ENCODE measurements at regions not wholly inside any gene's neighbourhood (a gene's known extent, or its start where the extent isn't known, plus 50 kb on each side); places are given as distances from the start of the nearest gene placed in this dataset.

GRCh38 chr10:105398202-105398601 lies 757.1 kb downstream of the SORCS3 start:
- Histone ChIP-seq H3K27ac (no peak overlapping the region), H3K4me2 (no peak overlapping the region), H3K9me3 (replicated peaks in 1 of 11) (no peaks in the 10 kb centered on the region), H3K36me3 (no peaks in the 10 kb centered on the region), H3K27me3 (no peaks in the 10 kb centered on the region), H3K4me1 (peaks cover 0 to 9% (median 4%) of the 10 kb centered on the region in 10 experiments; a peak in 10 of 20 replicates), H3K4me3 (no peak overlapping the region), H3K9ac (no peak overlapping the region), H4K20me1 (no peaks in the 10 kb centered on the region)
- no peak for TF ChIP-seq Cebpa-rat (IDR thresholded peaks at IDR 0.05)

GRCh38 chr10:105391670-105392351 lies 750.7 kb downstream of the SORCS3 start:
- Histone ChIP-seq H4K20me1 (no peaks in the 10 kb centered on the region), H3K9me3 (replicated peaks in 1 of 11) (no peaks in the 10 kb centered on the region), H3K27ac (no peak overlapping the region), H3K27me3 (no peaks in the 10 kb centered on the region), H3K4me2 (no peak overlapping the region), H3K4me3 (no peak overlapping the region), H3K4me1 (no peaks in the 10 kb centered on the region), H3K9ac (no peak overlapping the region), H3K36me3 (no peaks in the 10 kb centered on the region)
- TF ChIP-seq Cebpa-rat (IDR thresholded peaks at IDR 0.05): no peak

GRCh38 chr10:105387971-105388370 lies 746.9 kb downstream of the SORCS3 start:
- Histone ChIP-seq H3K36me3 (no peaks in the 10 kb centered on the region), H3K27ac (no peak overlapping the region), H3K4me2 (no peak overlapping the region), H3K27me3 (no peaks in the 10 kb centered on the region), H3K4me3 (no peak overlapping the region), H4K20me1 (no peaks in the 10 kb centered on the region), H3K9me3 (replicated peaks in 1 of 11) (no peaks in the 10 kb centered on the region), H3K9ac (no peak overlapping the region), H3K4me1 (no peaks in the 10 kb centered on the region)
- TF ChIP-seq Cebpa-rat (IDR thresholded peaks at IDR 0.05): no peak

GRCh38 chr10:105383978-105384377 lies 742.9 kb downstream of the SORCS3 start:
- no peak for TF ChIP-seq Cebpa-rat (IDR thresholded peaks at IDR 0.05)
- no peaks in the 10 kb centered on the region for H4K20me1 ChIP-seq
- H3K27me3 ChIP-seq: no peaks in the 10 kb centered on the region
- H3K9me3 ChIP-seq (replicated peaks in 1 of 11): no peaks in the 10 kb centered on the region
- no peak overlapping the region for H3K4me2 ChIP-seq
- no peak overlapping the region for H3K9ac ChIP-seq
- H3K36me3 ChIP-seq: no peaks in the 10 kb centered on the region
- H3K4me1 ChIP-seq: no peaks in the 10 kb centered on the region
- no peak overlapping the region for H3K27ac ChIP-seq
- H3K4me3 ChIP-seq: no peak overlapping the region

- no peak overlapping the region for H3K27ac ChIP-seq
- no peak overlapping the region for H3K9ac ChIP-seq
- H3K4me1 ChIP-seq: no peaks in the 10 kb centered on the region
- TF ChIP-seq Cebpa-rat (IDR thresholded peaks at IDR 0.05): no peak
- no peaks in the 10 kb centered on the region for H4K20me1 ChIP-seq
- H3K27me3 ChIP-seq: no peaks in the 10 kb centered on the region
- H3K4me3 ChIP-seq: no peak overlapping the region
- no peaks in the 10 kb centered on the region for H3K36me3 ChIP-seq
- H3K4me2 ChIP-seq: no peak overlapping the region
- no peaks in the 10 kb centered on the region; a peak in 1 of 22 replicates for H3K9me3 ChIP-seq (replicated peaks in 1 of 11)
Measured at GRCh38 chr10:105370692-105371091, 729.6 kb downstream of the SORCS3 start.

- no peaks in the 10 kb centered on the region for H3K27me3 ChIP-seq
- TF ChIP-seq Cebpa-rat (IDR thresholded peaks at IDR 0.05): no peak
- H4K20me1 ChIP-seq: no peaks in the 10 kb centered on the region
- no peak overlapping the region for H3K4me2 ChIP-seq
- H3K27ac ChIP-seq: no peak overlapping the region
- H3K9ac ChIP-seq: no peak overlapping the region
- H3K9me3 ChIP-seq (replicated peaks in 1 of 11): peaks cover 0 to 5% (median 0%) of the 10 kb centered on the region in 11 experiments; a peak in 3 of 22 replicates
- H3K4me3 ChIP-seq: no peak overlapping the region
- no peaks in the 10 kb centered on the region for H3K36me3 ChIP-seq
- H3K4me1 ChIP-seq: no peaks in the 10 kb centered on the region
Measured at GRCh38 chr10:105359708-105360107, 718.6 kb downstream of the SORCS3 start.

GRCh38 chr10:105358911-105359310 lies 717.8 kb downstream of the SORCS3 start:
- H3K9ac ChIP-seq: no peak overlapping the region
- H3K36me3 ChIP-seq: no peaks in the 10 kb centered on the region
- H3K27me3 ChIP-seq: no peaks in the 10 kb centered on the region
- H3K4me3 ChIP-seq: no peak overlapping the region
- no peaks in the 10 kb centered on the region for H4K20me1 ChIP-seq
- no peak overlapping the region for H3K27ac ChIP-seq
- no peak for TF ChIP-seq Cebpa-rat (IDR thresholded peaks at IDR 0.05)
- no peaks in the 10 kb centered on the region for H3K4me1 ChIP-seq
- no peak overlapping the region for H3K4me2 ChIP-seq
- peaks cover 0 to 5% (median 0%) of the 10 kb centered on the region in 11 experiments; a peak in 3 of 22 replicates for H3K9me3 ChIP-seq (replicated peaks in 1 of 11)

GRCh38 chr10:105356626-105357025 lies 715.5 kb downstream of the SORCS3 start:
- no peaks in the 10 kb centered on the region for H4K20me1 ChIP-seq
- H3K9me3 ChIP-seq (replicated peaks in 1 of 11): peaks cover 0 to under 1% (median 0%) of the 10 kb centered on the region in 11 experiments; a peak in 3 of 22 replicates
- TF ChIP-seq Cebpa-rat (IDR thresholded peaks at IDR 0.05): no peak
- H3K4me2 ChIP-seq: no peak overlapping the region
- peaks cover 0 to 12% (median 8%) of the 10 kb centered on the region in 10 experiments; a peak in 9 of 20 replicates for H3K4me1 ChIP-seq
- no peaks in the 10 kb centered on the region for H3K36me3 ChIP-seq
- no peak overlapping the region for H3K27ac ChIP-seq
- no peak overlapping the region for H3K9ac ChIP-seq
- no peaks in the 10 kb centered on the region for H3K27me3 ChIP-seq
- H3K4me3 ChIP-seq: no peak overlapping the region

GRCh38 chr10:105354010-105354409 lies 712.9 kb downstream of the SORCS3 start:
- Histone ChIP-seq H3K27me3 (no peaks in the 10 kb centered on the region), H3K4me1 (peaks cover 0 to 12% (median 8%) of the 10 kb centered on the region in 10 experiments; a peak in 9 of 20 replicates)
- no peak for TF ChIP-seq Cebpa-rat (IDR thresholded peaks at IDR 0.05)

GRCh38 chr10:105352827-105353226 lies 711.7 kb downstream of the SORCS3 start:
- H3K4me2 ChIP-seq: peak overlapping the region in 6 of 11 experiments; percentile 13 to 51 (median 33); a peak in 11 of 22 replicates
- H3K9ac ChIP-seq: no peak overlapping the region
- no peaks in the 10 kb centered on the region for H3K9me3 ChIP-seq (replicated peaks in 1 of 11)
- H3K4me1 ChIP-seq: peaks cover 0 to 12% (median 8%) of the 10 kb centered on the region in 10 experiments; a peak in 9 of 20 replicates
- no peaks in the 10 kb centered on the region for H3K27me3 ChIP-seq
- no peaks in the 10 kb centered on the region for H3K36me3 ChIP-seq
- no peak for TF ChIP-seq Cebpa-rat (IDR thresholded peaks at IDR 0.05)
- H3K4me3 ChIP-seq: no peak overlapping the region
- H4K20me1 ChIP-seq: no peaks in the 10 kb centered on the region
- H3K27ac ChIP-seq: no peak overlapping the region

More at GRCh38 chr10:105354010-105354409, 712.9 kb downstream of the SORCS3 start:
- Histone ChIP-seq H3K9ac (no peak overlapping the region), H3K36me3 (no peaks in the 10 kb centered on the region), H3K4me3 (no peak overlapping the region), H3K4me2 (no peak overlapping the region), H3K27ac (no peak overlapping the region), H3K9me3 (replicated peaks in 1 of 11) (no peaks in the 10 kb centered on the region), H4K20me1 (no peaks in the 10 kb centered on the region)
